ENCODE measurements at regions not wholly inside any gene's neighbourhood (a gene's known extent, or its start where the extent isn't known, plus 50 kb on each side); places are given as distances from the start of the nearest gene placed in this dataset.

DNA sequence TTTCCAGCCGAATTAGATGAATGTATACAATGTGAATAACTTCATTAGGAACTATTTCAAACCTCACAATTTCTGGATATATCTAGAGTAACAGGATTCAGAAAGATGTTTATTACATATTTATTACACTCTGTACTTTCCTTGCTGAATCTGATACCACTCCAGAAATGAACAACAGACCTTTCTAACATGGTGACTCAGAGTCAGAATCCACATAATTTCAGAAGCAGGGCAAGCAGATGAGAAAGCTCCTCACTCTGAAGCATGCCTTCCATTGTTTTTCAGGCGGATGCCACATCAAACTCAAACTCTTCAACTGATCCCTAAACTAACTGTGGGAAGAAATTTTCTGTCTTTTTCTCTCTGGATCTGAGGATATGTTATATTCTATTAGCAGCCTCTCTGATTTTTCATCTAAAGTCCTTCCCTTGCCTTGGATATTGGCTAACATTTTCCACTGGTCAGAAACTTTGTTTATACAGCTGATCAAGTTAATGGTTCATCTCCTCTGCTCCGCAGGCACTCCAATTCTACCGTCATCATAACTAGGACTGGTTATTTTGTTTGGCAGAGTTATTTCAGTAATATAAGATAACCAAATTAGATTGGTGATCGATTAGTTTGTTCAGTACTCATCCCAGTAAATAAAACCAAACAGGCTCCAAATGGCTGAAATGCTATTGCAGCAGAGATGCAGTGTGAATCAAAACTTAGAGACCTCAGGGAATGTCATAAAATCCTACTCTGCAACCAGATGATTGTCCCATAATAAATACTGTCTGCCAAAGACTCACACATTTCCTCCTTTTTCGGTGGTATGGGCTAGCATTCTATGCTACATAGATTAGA lies 556.0 kb downstream of the EBF1 start:
- TF ChIP-seq EZH2 (IDR thresholded peaks at IDR 0.05; ENCODE audit: insufficient read depth, poor library complexity, severe bottlenecking) (no peak), EZH2phosphoT487 (IDR thresholded peaks at IDR 0.05; ENCODE audit: insufficient read depth, low read depth) (no peak)

Measured in GM23248 (cell line).